ENCODE measurements at regions not wholly inside any gene's neighbourhood (a gene's known extent, or its start where the extent isn't known, plus 50 kb on each side); places are given as distances from the start of the nearest gene placed in this dataset.

DNA sequence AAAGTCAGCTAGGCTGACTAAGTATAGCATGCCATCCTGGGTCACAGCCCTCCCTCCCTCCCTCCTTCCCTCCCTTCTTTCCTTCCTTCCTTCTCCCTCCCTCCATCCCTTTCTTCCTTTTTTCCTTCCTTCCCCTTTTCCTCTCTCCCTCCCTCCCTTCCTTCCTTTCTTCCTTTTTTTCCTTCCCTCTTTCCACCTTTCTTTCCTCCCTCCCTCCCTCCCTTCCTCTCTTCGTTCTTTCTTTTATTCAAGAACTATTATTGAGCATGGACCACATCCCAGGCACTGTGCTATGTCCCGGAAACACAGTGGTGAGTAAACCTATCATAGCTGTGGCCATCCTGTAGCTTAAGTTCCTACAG, 106.2 kb upstream of the BACH2 start:
- no peak for DNase-seq

DNA sequence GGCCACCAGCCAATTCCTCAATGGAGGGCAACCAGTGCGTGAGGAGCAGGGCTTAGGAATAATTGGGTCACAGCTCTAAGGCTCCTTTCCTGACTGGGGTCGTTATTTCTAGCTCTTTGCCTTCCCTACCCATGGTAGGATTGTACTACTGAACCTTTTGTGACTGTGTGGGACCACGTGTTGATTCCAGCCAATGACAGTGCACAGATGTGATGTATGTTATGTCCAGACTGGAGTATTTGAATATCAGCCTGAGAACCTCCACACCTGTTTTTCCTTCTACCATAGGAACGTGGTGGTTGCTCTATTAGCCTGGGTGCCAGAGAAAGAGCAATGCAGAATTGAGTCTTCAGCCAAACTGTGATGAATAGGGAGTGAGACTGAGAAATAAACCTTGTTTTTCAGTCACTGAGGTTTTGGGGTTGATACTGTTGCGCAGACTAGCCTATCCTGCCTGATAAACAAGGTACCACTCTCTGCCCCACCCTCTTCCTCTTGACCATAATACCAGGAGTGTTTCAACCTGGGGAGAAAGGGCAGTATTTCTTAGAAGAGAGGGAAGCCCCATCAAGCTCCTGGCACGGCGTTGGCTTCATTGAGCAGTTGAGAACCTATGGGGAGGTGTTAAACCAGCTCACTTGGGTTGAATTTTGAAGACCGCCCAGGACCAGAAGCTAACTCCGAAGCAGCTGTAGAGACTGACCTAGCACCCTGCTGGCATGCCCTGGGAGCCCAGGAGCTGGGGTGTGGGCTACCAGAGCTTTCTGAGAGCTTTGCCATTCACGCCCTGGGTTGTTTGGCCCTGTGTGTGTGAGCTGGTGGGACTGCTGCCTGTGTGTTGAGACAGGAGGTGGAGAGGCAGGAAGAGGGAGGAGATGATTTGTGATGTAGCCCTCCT, 105.5 kb upstream of the BACH2 start:
- peak; percentile 14 for DNase-seq

DNA sequence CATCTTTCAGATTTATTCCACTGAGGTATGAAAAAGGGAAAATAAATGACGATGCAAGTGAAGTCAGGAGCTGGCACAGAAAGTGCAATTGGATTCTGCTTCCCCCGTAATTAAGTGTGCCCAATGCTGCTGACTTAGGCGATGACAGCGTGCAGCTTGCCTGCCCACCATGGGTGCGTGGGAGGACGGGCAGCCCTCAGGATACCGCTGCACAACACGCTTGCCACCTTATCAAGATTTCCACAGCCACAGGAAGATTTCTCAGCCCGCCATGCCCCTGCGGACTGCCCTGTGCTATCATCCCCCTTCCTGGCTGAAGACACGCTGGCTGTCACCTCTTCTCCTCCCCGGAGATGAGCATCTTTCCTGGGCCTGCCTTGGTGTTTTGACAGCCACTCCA, 103.3 kb upstream of the BACH2 start:
- DNase-seq, result no peak

DNA sequence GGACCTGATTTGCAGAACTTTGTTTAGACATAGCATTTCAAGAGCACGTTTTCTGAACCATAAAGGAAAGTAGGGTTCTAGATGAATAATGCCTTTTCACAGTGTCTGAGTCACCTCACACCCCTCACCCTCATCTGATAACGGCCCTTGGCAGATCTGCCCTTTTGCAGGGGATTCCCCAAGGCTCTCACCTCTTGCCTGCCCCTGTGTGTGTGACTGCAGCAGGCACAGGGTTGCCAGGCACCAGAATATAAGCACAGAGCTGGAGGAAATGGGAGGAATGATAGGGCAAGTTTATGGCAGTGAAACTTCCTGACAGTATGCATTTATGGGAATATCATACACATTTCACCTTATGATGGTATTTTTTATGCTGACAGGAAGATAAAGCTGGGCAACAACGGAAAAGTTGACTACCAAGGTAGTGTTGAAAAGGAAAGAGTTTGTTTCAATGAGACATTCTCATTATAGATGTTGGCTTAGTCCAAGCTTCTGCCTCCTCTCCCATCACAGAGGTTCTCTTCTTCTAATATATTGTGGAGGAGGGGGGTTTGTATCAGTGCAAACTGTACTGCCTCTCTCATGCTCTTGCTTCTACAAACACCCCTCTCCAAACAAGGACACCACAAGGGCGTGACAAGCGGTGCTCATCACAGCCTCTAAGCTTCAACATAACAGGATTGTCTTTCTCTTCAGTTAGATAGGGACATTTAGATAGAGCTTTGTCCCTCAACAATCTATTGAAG, 101.5 kb upstream of the BACH2 start:
- DNase-seq, result peak; percentile 14

DNA sequence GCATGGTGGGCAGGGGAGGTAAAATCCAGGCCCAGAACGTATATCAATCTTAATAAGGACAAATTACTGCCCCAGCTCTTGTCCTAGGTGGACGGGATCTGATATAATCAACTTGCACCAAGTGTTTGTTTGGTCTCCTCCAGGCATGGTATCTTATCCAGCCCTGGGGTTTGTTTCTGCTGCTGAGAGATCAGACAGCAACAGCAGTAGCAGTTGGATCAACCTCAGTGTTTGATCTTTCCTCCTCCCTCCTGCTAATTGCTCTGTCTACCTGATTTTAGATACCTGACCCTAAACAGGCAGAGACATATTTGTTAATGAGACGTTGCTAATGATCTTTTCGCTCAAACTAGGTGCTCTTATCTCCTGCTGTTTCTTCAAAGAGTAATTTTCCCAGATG, 100.4 kb upstream of the BACH2 start:
- DNase-seq, result no peak

DNA sequence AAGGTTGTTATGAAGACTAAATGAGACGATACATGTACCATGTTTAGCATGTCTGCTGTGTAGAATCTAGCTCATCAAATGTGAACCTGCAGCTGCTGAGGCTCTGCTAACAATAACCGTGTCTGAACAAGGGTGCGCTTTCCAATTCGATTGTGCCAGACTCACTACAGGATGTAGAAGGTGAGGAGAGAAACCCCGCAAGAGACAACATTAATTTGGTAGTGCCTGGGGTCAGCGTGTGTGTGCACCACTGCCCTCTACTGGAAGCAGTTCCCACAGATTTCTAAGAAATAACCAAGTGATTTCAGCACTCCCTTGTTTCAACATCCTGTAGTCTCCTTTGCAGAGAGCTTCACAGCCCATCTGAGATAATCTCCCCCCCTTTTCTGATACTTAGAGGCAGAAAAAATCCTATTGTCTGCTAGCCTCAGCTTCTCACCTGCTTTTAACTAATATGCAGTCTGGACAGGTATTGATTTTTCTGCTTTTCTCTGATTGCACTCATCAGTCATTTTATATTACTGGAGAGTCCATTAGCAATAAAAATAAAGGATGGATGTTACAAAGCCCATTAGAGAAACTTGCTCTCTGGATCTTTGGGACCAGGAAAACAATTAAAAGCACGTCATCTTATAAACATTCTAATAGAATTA, 96.7 kb upstream of the BACH2 start:
- DNase-seq, result peak; percentile 59

DNA sequence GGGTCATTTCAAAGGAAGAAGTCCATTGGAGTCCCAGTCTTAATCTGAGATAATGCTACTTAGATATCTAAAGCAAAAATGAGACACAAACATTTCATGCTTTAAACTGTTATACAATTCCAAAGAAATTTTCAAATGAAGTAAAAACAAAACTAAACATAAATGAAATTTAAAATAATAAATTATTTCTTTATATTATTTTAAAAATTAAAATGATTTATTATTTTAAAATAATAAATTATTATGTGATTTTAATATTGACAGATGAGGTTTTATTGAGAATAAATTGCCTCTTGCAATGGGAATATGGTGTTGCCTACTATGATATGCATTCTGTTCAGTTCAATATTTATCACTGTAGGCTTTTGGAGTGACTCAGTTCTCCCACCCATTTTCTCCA, 93.7 kb upstream of the BACH2 start:
- no peak for DNase-seq

DNA sequence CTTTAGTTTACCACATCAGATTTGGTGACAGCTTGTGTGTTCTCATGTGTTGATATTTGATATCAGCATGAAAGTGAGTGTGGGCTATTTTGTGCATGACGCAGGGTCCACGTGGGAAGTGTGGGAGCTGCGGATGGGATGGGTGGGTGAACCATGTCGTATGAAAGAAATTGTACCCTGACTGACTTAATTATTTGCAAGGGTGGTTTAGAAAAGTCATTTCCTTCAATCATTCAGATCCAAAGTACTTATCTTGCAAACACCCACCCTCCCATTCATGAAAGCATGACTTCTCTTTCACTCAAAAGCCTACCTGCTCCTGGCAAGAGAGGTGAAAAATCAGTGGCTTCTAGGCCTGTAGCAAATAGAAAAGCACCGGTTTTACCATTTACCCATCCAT, 91.8 kb upstream of the BACH2 start:
- no peak for DNase-seq

DNA sequence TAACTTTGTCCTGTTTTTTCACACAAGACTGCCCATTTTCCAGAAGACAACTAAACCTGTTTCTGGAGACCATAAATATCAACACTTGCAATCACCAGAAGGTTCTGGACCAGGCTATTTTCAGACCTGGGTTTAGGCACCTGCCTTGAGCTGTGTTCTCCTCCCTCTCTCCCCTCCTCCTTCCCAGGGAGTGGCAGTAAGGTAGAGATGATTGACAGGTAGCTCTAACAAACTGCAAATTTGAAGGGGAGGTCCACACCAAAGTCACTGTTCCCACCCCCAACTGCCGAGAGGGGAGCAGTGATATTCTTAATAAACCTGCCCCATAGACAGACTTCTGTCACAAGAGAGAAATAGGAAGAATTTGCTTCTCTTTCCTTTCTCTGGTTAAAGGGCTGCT, 91.2 kb upstream of the BACH2 start:
- no peak for DNase-seq

DNA sequence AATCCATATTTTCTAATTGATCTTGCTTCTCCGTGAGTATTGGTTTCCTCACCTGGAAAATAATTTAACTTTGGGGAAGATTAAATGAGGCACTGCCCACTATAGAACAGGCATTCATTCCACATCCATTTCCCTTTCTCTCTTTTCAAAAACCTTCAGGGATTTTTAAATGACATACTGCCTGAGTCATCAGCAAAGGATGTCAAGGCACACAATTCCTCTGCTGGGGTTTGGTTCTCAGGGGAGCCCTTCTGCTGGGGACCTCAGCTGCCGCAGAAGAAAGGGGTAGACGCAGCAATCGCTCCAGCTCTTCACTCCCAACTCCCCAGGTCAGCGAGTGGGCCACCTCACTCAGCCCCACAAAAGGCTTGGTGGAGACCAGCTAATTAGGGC, 90.7 kb upstream of the BACH2 start:
- DNase-seq, result no peak

DNA sequence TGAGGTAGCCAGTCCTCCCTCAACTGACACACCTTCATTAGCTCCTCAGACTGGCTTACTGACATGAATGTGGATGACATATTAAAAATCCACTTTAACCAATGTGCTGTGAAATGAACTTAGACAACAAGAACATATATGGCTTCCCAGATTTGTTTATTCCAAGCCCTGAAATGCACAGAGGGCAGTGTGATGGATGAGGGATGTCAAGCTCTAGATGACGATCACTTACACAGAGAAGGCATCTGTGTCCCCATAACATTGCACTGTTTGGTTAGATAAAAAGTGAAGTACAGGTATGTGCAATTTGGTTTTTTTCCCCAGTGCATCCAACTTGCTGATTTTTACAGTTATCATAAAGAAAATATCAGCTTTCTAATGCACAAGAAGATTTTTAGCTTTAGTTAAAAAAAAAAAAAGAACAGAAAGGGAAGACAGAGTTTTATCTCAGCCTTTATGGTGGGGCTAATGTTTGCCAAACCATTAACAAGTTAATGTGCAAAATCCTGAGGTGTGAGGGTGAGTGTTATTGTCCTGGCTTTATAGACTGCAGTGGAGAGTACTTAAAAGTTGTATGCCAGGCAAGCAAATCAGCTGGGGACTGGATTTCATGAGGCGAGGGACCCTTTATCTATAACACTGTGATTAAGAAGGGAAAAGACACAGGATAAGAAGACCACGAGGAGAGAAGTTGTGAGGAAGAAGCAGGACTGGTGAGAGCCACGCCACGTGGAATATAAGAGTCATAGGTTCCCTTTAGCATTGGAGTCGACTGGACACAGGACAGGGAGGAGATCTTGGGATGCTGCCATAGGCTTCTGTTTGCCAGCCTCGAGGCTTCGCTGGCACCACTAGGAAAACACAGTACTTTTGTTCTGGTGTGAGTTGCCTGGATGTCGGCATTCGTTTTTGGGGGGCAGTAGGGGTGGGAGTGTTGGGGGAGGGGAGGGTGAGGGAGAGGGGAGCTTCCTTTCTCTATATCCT, 90.0 kb upstream of the BACH2 start:
- no peak for DNase-seq

DNA sequence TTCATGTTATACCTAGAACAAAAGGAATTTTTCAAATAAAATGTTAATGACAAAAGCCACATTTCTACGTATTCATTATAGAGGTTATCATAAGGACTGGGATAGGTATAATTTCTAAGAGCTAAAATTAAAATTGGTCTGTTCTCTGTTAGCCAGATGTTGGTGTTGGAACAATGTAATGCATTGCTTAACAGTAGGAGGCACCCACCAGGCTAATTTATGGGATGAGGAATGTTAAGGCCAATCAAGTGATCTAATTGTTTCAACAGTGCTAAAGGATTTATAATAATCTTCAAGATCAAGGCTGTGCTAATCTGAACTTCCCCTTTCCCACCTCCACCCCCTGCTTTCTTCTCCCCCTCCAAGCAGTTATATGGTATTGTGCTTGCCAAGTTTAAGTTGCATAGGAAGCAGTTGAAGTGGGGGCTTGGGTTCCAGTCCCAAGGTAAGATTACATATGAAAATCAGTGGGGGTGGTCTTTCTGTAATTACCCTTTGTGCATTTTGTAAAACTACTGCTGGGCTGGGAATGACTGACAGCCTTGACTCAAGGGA, 89.2 kb upstream of the BACH2 start:
- no peak for DNase-seq

DNA sequence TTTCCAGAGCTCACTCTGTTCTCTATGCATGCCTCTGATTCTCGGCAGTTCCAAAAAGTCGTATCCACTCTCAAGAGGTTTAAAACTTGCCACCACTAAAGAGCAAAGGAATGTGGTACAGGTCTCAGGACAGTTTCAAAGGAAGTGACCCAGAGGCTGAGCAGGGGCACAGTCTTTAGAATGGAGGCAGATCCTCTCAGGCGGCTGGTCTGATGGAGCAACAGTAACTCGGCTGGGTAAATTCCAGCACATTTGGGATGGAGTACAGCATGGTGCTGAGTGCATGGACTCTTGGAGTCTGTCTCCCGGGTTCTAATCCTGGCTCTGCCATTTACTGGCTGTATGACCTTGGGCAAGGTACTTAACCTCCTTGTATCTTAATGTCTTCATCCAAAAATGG, 88.1 kb upstream of the BACH2 start:
- DNase-seq, result no peak

DNA sequence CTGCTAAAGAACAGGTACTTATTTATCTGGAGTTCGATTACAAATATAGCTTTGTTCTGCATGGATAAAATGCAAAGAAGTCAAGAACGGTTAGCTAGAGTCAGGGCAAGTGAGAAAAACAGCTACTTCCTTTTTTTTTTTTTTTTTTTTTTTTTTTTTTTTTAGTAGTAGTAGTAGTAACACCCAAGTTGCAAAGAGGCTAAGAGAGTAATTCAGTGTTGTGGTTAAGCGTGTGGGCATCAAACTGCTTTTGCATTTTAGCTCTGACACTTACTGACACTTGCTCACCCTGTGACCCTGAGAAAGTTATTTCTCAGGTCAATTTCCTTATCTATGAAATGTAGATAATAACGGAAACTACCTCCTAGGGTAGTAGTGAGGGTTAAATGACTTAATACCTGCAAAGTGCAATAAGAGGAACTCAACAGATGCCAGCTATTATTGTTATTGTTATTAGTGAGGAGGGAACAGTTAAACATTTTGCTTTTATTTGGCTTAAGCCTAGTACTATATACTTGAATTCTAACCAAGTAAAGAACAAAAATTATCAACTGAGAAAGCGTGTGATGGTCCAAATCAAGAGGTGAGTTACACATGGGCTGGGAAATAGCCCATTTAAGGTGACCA, 86.7 kb upstream of the BACH2 start:
- DNase-seq, result no peak

DNA sequence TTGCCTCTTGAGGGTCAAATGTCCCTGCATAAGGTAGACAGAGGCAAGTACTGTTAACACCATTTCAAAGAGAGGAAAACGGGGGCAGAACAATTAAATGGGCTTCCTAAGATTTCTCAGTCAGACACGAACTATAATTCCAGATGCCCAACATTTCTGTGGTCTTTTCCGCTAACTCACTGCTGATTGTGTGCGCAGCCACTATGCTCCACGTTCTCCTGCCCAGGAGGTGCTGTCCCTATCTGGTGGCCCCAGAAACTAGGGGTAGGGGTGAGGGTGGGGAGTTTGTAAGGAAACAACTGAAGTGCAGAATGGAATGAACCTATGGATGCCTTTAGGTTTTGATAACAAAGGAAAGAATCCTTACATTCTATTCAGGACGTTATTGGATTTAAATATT, 86.1 kb upstream of the BACH2 start:
- DNase-seq, result no peak

DNA sequence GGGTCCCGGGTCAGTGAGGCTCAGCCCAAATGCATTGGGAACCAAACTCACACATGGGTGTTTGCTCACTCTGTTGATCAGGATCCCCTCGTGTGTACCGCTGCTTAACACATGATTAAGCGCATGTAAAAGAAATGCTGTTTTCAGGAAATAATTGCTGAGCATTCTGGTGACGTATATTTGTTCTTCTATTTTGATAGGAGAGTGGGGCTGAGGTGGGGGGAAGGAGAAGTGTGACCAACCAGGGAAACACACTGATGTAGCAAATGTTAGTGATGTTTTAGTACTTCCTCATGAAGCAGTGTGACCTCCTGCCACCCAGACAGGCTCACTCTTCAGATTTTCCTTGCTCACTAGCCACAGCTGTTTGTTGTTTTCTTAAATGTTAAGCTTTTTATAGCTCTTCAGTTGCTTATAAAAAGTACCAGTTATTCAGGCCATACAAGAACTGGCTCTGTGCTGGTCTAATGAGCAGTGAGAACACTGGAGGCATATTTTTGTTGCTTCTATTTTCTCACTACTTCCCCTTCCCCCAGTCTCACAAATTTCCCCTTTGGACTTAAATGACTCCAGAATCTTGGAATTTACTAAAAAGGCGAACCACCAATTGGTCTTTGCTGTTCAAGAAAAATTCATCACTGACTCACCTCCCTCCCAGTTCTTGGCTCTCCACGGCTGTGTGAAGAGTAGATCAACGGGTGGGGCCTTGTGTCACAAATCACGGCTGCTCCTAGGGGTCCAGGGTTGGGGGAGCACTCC, 79.2 kb upstream of the BACH2 start:
- DNase-seq, result peak; percentile 92

DNA sequence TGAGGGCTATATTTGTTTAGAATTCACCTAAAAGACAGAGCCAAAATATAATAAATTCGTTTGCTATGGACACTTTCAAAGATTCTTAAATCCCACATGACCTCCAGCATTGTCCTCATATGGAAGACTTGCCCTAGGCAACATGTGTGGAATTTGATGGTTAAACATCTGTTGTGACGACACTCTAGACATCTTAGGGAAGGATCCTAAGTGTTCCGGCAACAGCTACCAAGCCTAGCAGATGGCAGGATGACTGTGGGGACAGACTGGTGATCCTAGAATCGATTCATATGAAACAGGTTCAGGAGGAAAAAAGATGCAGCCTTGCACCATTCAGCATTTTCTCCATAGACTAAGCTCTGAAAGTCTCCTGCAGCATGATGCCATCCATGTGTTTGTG, 77.6 kb upstream of the BACH2 start:
- DNase-seq, result peak; percentile 23

DNA sequence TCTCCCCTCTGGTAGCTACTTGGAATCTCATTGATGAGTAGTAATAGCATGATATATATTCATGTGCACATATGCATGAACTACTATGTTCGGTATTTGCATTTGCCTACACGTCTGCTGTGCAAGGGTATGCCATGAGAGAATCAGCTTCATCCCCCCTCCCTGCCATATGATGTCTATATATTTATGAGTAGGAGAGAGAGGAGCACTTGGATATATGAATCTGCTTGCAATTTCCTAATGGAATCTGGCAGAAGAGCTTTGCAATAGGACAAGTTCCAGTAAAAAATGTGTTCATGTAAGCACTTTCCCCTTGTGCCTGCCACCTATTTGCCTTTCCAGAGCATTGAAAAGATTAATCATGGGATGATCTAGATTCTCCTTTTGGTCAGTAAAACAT, 76.2 kb upstream of the BACH2 start:
- no peak for DNase-seq

DNA sequence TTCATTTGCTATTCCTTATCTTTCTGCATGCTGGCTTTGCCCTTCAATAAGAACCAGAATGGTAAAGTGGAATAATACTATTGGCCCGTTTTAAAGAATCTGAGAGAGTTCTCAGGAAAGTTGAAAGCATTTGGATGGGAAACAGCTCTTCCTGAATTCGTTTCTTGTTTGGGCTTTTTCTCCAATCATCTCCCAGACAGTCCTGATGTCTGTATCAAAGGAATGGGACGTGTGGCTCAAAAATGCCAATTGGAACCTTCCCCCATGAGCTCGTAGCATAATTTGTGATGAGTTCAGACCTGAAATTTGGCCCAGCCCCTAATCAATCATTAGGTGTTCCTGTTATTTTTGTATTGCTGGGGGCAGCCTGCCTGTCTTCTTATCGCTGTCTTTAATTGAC, 75.8 kb upstream of the BACH2 start:
- DNase-seq, result no peak

DNA sequence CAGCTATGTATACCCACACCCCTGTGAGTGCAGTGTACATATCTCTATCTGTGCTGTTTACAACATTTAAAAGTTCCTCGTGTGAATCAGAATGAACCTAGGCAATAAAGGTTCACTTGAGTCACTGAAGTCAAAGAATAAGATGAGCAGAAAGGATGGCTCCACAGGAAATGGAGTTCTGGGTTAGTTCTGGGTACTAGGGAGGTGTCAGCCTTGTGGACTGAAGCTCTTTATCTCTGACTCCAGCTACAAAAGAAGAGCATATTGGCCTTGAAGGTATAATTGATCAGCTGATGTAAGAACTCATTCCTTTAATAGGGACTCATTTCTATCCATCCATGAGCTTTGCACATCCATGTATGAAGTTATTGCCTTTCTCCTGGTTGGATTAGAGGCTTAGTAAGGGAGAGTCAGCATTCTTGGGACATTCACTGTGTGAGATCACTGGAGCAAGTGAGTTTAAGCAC, 73.9 kb upstream of the BACH2 start:
- peak; percentile 23 for DNase-seq

DNA sequence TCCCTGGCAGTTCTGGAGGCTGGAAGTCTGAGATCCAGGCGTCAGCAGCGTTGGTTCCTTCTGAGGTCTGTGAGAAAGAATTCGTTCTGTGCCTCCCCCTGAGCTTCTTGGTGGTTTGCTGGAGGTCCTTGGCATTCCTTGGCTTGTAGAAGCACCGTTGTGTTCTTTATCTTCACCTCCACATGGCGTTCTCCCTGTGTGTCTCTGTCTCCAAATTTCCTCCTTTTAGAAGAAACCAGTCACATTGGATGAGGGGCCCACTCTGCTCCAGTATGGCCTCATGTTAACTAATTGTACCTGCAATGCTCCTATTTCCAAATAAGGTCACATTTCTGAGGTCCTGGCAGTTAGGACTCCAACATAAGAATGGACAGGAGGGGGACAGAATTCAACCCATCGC, 73.0 kb upstream of the BACH2 start:
- no peak for DNase-seq

All from fibroblast of skin of right quadriceps (primary cell).